Peyer's patch (tissue), 4 donors: ENCODE measurements at regions not wholly inside any gene's neighbourhood (a gene's known extent, or its start where the extent isn't known, plus 50 kb on each side); places are given as distances from the start of the nearest gene placed in this dataset.

ENCODE experiments used
- CTCF ChIP-seq, 6 experiments: fragments of 450-650 bp in 4 of 6; fragments of 200-600 bp in 2 of 6; sonication (generic) in 1 of 6; IDR thresholded peaks; one replicate each; pipeline ENCODE4 v1.5.1; 2017 to 2019; ENCODE audit warnings: antibody characterized with exemption in 6 of 6, mild to moderate bottlenecking in 3 of 6, moderate library complexity in 1 of 6
- POLR2A ChIP-seq, 2 donors: fragments of 450-650 bp; IDR thresholded peaks; one replicate each; pipeline ENCODE4 v1.5.1; 2017; ENCODE audit warnings: antibody characterized with exemption in 2 of 2, mild to moderate bottlenecking in 2 of 2, moderate library complexity in 2 of 2

GRCh38 chr5:105639068-105639467 is 2031.7 kb downstream of the EFNA5 start:
- TF ChIP-seq CTCF (IDR thresholded peaks at IDR 0.05) = no peak
- no peak for TF ChIP-seq POLR2A (IDR thresholded peaks at IDR 0.05)
